Mesendoderm (in vitro differentiated cells): ENCODE measurements at regions not wholly inside any gene's neighbourhood (a gene's known extent, or its start where the extent isn't known, plus 50 kb on each side); places are given as distances from the start of the nearest gene placed in this dataset.

ENCODE experiments used
- DNase-seq: peaks from one replicate; pipeline ENCODE4 v3.0.0; 2013
- H2AK5ac ChIP-seq: 2 replicates; pipeline ENCODE4 v1.6.1; 2013; ENCODE audit warnings: low read length, inconsistent platforms
- H2BK120ac ChIP-seq: 2 replicates; pipeline ENCODE4 v1.6.1; 2013; ENCODE audit warnings: low read depth, mild to moderate bottlenecking, low read length, moderate library complexity, mixed read lengths
- H2BK15ac ChIP-seq: replicated peaks from 2 replicates; pipeline ENCODE4 v1.6.1; 2013; ENCODE audit warnings: low read depth, mild to moderate bottlenecking, moderate library complexity
- H2BK5ac ChIP-seq: 2 replicates; pipeline ENCODE4 v1.6.1; 2013; ENCODE audit warnings: low read length, inconsistent platforms
- H3K18ac ChIP-seq: 2 replicates; pipeline ENCODE4 v1.6.1; 2013; ENCODE audit warnings: mild to moderate bottlenecking, low read length, mixed read lengths
- H3K23ac ChIP-seq: one replicate; pipeline ENCODE4 v1.6.1; 2013; ENCODE audit warnings: low read length
- H3K27ac ChIP-seq: 2 replicates; pipeline ENCODE4 v1.5.1; 2013; ENCODE audit warnings: low read depth, mild to moderate bottlenecking, inconsistent platforms, low read length, moderate library complexity
- H3K27me3 ChIP-seq: 2 replicates; pipeline ENCODE4 v1.6.1; 2013; ENCODE audit warnings: low read length, control low read depth, mild to moderate bottlenecking, inconsistent platforms; ENCODE audit not compliant: insufficient read depth, poor library complexity
- H3K36me3 ChIP-seq: 2 replicates; pipeline ENCODE4 v1.6.1; 2013; ENCODE audit warnings: low read length, inconsistent platforms; ENCODE audit not compliant: control insufficient read depth, insufficient read depth
- H3K4ac ChIP-seq: one replicate; pipeline ENCODE4 v1.6.1; 2013; ENCODE audit warnings: low read depth, mild to moderate bottlenecking, low read length, moderate library complexity
- H3K4me1 ChIP-seq: 2 replicates; pipeline ENCODE4 v1.6.1; 2013; ENCODE audit warnings: low read depth, low read length, inconsistent platforms; ENCODE audit not compliant: control insufficient read depth
- H3K4me2 ChIP-seq: 2 replicates; pipeline ENCODE4 v1.6.1; 2013; ENCODE audit warnings: low read length
- H3K4me3 ChIP-seq: 2 replicates; pipeline ENCODE4 v1.5.1; 2013; ENCODE audit warnings: mild to moderate bottlenecking, low read length
- H3K56ac ChIP-seq: one replicate; pipeline ENCODE4 v1.6.1; 2013; ENCODE audit warnings: low read length
- H3K79me1 ChIP-seq: 2 replicates; pipeline ENCODE4 v1.6.1; 2013; ENCODE audit warnings: low read length, inconsistent platforms
- H3K79me2 ChIP-seq: 2 replicates; pipeline ENCODE4 v1.6.1; 2013; ENCODE audit warnings: mild to moderate bottlenecking, low read length; ENCODE audit not compliant: control insufficient read depth, insufficient read depth
- H3K9ac ChIP-seq: 2 replicates; pipeline ENCODE4 v1.6.1; 2013; ENCODE audit warnings: low read length, inconsistent platforms
- H4K5ac ChIP-seq: one replicate; pipeline ENCODE4 v1.6.1; 2013; ENCODE audit warnings: low read length
- H4K8ac ChIP-seq: one replicate; pipeline ENCODE4 v1.6.1; 2013; ENCODE audit warnings: low read depth, mild to moderate bottlenecking, control low read depth, low read length, moderate library complexity
- WGBS: extraction: QIAGEN DNeasy Blood & Tissue Kit; methylation state at CpG from one replicate; pipeline ENCODE4 v1.1.7; 2013; ENCODE audit warnings: low lambda C conversion rate, missing lambda C conversion rate; ENCODE audit not compliant: insufficient coverage; ENCODE audit errors: extremely low coverage; 5-methylcytosine and 5-hydroxymethylcytosine counted together

GRCh38 chr14:37932008-37932407, 275.7 kb upstream of the SSTR1 start:
- Histone ChIP-seq H3K27ac (no peak overlapping the region), H3K4ac (no peak overlapping the region), H3K23ac (no peak overlapping the region), H3K79me1 (no peaks in the 10 kb centered on the region), H3K4me1 (no peaks in the 10 kb centered on the region), H2AK5ac (no peak overlapping the region), H3K4me3 (no peak overlapping the region), H3K36me3 (no peaks in the 10 kb centered on the region), H2BK15ac (no peak overlapping the region), H3K56ac (no peak overlapping the region), H2BK5ac (no peak overlapping the region), H4K8ac (no peak overlapping the region), H3K27me3 (no peaks in the 10 kb centered on the region), H3K79me2 (no peaks in the 10 kb centered on the region), H3K18ac (no peak overlapping the region), H4K5ac (no peak overlapping the region), H2BK120ac (no peak overlapping the region), H3K9ac (no peak overlapping the region), H3K4me2 (no peak overlapping the region)
- no peak for DNase-seq
- WGBS = no CpG with 5 or more reads among the region's 6 CpGs

DNA sequence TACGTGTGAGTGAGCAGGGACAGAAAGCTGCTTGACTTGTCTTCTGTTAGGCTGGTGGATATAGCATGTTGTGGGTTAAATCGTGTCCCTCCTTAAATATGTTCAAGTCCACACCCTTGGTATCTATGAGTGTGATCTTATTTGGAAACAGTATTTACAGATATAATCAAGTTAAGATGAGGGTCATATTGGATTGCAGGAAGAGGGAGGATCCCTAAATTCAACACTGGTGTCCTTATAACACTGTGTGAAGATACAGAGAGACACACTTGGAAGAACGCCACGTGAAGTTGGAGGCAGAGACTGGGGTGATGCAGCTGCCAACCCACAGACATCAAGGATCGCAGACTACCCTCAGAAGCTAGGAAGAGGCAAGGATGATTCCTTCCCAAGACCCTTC, 275.2 kb upstream of the SSTR1 start:
- no peaks in the 10 kb centered on the region for H3K27me3 ChIP-seq

DNA sequence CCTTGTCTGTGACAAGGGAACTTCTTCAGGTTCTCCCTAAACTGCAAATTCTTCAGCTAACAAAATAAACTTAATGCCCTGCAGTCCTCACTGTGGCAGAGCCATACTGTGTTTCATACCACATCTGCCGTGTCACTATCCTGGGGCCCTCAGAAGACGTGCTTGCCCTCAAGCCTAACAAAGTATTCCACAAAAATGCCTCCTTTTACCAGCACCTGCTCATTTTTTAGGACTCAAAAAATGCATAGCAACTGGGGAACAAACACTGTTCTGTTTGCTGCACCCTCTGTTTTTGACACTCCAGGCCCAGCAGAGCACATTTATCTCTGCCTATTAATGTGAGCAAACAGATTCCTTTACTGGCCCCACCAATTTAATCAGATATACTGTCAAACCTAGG, 270.7 kb upstream of the SSTR1 start:
- Histone ChIP-seq H3K4me3 (no peak overlapping the region), H3K4me2 (no peak overlapping the region), H3K18ac (no peak overlapping the region), H2BK120ac (no peak overlapping the region), H3K9ac (no peak overlapping the region), H4K5ac (no peak overlapping the region), H3K36me3 (no peaks in the 10 kb centered on the region), H3K56ac (no peak overlapping the region), H2AK5ac (no peak overlapping the region), H3K27ac (no peak overlapping the region), H3K4me1 (no peaks in the 10 kb centered on the region), H3K23ac (no peak overlapping the region), H3K27me3 (no peaks in the 10 kb centered on the region), H3K4ac (no peak overlapping the region), H3K79me1 (no peaks in the 10 kb centered on the region), H4K8ac (no peak overlapping the region), H3K79me2 (no peaks in the 10 kb centered on the region), H2BK5ac (no peak overlapping the region), H2BK15ac (no peak overlapping the region)
- no CpG with 5 or more reads among the region's 2 CpGs for WGBS
- no peak for DNase-seq

More for the DNA sequence above, 275.2 kb upstream of the SSTR1 start:
- no peak for DNase-seq
- H3K27ac ChIP-seq = no peak overlapping the region
- no peak overlapping the region for H3K18ac ChIP-seq
- no peak overlapping the region for H2BK15ac ChIP-seq
- no CpG with 5 or more reads among the region's 5 CpGs for WGBS
- no peak overlapping the region for H4K5ac ChIP-seq
- no peak overlapping the region for H2BK5ac ChIP-seq
- H2AK5ac ChIP-seq = no peak overlapping the region
- no peaks in the 10 kb centered on the region for H3K79me2 ChIP-seq
- H3K79me1 ChIP-seq = no peaks in the 10 kb centered on the region
- H2BK120ac ChIP-seq = no peak overlapping the region
- H3K23ac ChIP-seq = no peak overlapping the region
- no peaks in the 10 kb centered on the region for H3K36me3 ChIP-seq
- H4K8ac ChIP-seq = no peak overlapping the region
- H3K4me3 ChIP-seq = no peak overlapping the region
- H3K4me1 ChIP-seq = no peaks in the 10 kb centered on the region
- H3K9ac ChIP-seq = no peak overlapping the region
- H3K4ac ChIP-seq = no peak overlapping the region
- no peak overlapping the region for H3K4me2 ChIP-seq
- H3K56ac ChIP-seq = no peak overlapping the region

DNA sequence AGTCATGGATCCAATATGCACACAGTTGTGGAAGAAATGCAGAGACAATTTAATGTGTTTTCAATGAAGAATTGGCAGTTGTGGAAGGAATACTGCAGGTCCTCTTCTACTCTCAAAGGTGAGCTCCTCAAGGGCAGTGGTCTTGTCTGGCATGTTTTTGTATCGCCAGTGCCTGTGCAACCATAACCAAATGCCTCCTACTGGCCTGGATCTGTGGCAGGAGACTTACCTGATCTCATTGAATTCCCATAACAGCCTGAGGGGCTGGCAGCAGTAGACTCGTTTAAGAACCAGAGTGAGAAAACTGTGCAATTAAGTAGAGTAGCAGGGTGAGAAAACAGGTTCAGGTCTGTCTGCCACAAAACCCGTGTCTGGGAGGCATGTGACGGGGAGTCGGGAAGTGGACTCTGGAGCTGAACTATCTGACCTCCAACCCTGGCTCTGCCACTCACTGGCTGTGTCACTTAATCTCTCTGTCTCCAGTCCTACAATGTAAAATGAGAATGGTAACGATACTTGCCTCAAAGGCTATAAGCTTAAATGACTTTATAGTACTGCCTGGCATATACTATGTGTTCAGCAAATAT, 268.2 kb upstream of the SSTR1 start:
- no peak overlapping the region for H4K5ac ChIP-seq
- no peak overlapping the region for H3K4ac ChIP-seq
- H3K23ac ChIP-seq = no peak overlapping the region
- H2AK5ac ChIP-seq = no peak overlapping the region
- no peak overlapping the region for H2BK5ac ChIP-seq
- H3K56ac ChIP-seq = no peak overlapping the region
- H3K36me3 ChIP-seq = no peaks in the 10 kb centered on the region
- H3K18ac ChIP-seq = no peak overlapping the region
- no peak overlapping the region for H3K27ac ChIP-seq
- no peaks in the 10 kb centered on the region for H3K79me1 ChIP-seq
- H3K79me2 ChIP-seq = no peaks in the 10 kb centered on the region
- no CpG with 5 or more reads among the region's 6 CpGs for WGBS
- H2BK15ac ChIP-seq = no peak overlapping the region
- no peaks in the 10 kb centered on the region for H3K4me1 ChIP-seq
- no peaks in the 10 kb centered on the region for H3K27me3 ChIP-seq
- H3K4me2 ChIP-seq = no peak overlapping the region
- no peak overlapping the region for H3K9ac ChIP-seq
- no peak overlapping the region for H3K4me3 ChIP-seq
- no peak for DNase-seq
- no peak overlapping the region for H4K8ac ChIP-seq
- H2BK120ac ChIP-seq = no peak overlapping the region

DNA sequence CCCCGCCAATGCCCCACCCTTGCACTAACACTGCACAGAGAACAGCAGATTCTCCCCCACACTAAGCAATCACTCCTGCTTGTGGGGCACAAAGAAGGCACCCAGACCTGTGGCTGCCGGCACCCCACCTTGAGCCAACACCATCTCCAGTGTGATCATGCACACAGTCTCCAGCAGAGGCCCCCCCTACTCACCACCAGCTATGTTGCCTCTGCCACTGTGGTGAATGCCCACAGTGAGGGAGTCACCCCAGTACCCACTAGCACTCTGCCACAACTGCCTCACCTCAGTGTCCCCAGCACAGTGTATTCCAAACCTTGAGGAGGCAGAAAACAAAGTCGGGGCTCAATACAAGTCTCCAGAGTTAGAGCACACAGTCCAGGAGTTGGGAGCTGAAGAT, 261.7 kb upstream of the SSTR1 start:
- Histone ChIP-seq H3K36me3 (no peaks in the 10 kb centered on the region), H3K56ac (no peak overlapping the region), H3K4me1 (no peaks in the 10 kb centered on the region), H3K27me3 (no peaks in the 10 kb centered on the region), H3K79me1 (no peaks in the 10 kb centered on the region), H3K4me2 (no peak overlapping the region), H3K27ac (no peak overlapping the region), H2BK5ac (no peak overlapping the region), H3K4ac (no peak overlapping the region), H4K8ac (no peak overlapping the region), H3K79me2 (no peaks in the 10 kb centered on the region), H3K18ac (no peak overlapping the region), H4K5ac (no peak overlapping the region), H2BK15ac (no peak overlapping the region), H3K4me3 (no peak overlapping the region), H2AK5ac (no peak overlapping the region), H3K9ac (no peak overlapping the region), H3K23ac (no peak overlapping the region), H2BK120ac (no peak overlapping the region)
- no CpG with 5 or more reads among the region's 3 CpGs for WGBS
- no peak for DNase-seq

- DNase-seq = no peak
- Histone ChIP-seq H2BK120ac (no peak overlapping the region), H4K5ac (no peak overlapping the region), H3K56ac (no peak overlapping the region), H3K79me1 (no peaks in the 10 kb centered on the region), H3K18ac (no peak overlapping the region), H3K36me3 (no peaks in the 10 kb centered on the region), H2AK5ac (no peak overlapping the region), H3K4me1 (no peaks in the 10 kb centered on the region), H2BK5ac (no peak overlapping the region), H3K4me2 (no peak overlapping the region), H3K4ac (no peak overlapping the region), H4K8ac (no peak overlapping the region), H3K23ac (no peak overlapping the region), H3K9ac (no peak overlapping the region), H3K4me3 (no peak overlapping the region), H3K27me3 (no peaks in the 10 kb centered on the region), H3K79me2 (no peaks in the 10 kb centered on the region), H2BK15ac (no peak overlapping the region), H3K27ac (no peak overlapping the region)
- WGBS = no CpG with 5 or more reads among the region's 1 CpG
These were observed 260.9 kb upstream of the SSTR1 start for GRCh38 chr14:37946819-37947218.
